ENCODE measurements at regions not wholly inside any gene's neighbourhood (a gene's known extent, or its start where the extent isn't known, plus 50 kb on each side); places are given as distances from the start of the nearest gene placed in this dataset.
"Not testable (repeated sequence)": the region's sequence is repeated elsewhere in the genome, so short reads cannot be mapped to it uniquely, and the experiment has no call there.

DNA sequence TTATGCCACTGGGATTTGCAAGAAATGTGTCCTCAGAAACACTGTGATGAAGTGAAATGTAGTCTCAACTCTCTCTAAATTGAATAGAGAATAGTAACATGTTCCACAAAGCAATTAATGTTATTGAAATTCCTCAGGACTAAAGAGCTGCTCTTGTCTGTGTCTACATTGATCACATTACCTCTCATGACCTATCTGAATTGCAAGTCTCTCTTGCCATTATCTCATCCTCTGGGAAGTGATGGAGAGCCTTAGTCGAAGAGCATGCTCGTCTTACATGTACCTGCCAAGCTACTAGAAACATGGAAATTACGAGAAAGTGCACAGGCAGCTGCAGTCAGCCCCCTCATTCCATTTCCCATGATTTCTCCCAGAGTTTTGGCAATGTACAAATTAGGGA lies 561.1 kb upstream of the ZNF804A start:
- no peak for DNase-seq

DNA sequence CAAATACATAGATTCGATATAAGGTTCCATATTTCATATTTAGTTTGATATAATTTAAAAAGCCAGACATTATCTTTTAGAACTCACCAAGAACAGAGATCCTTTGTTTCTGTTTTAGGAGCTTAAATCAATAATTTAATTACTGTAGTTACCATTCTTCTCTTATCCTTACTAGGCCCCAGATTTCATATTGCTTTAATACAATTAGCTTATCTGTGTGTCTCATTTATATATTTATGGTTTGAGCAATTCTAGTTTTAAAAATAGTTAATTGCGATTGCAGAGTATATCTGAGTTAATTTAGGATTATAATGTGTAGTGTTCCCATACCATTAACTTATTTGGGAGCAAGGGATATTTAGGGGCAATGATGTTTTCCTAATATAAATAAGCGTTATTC lies 558.8 kb upstream of the ZNF804A start:
- DNase-seq = no peak

DNA sequence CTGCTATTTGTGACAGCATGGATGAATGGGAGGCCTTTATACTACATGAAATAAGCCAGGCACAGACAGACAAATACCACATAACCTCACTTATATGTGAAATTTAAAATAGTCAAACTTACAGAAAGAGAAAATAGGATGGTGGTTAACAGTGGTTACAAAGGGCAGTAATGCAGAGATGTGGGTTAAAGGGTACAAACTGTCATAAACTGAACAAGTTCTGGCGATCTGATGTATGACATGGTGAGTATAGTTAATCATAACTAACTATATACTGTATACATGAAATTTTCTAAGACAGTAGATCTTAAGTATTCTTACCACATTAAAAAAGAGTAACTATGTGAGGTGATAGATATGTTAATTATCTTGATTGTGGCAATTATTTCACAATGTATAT lies 558.1 kb upstream of the ZNF804A start:
- no peak for DNase-seq

DNA sequence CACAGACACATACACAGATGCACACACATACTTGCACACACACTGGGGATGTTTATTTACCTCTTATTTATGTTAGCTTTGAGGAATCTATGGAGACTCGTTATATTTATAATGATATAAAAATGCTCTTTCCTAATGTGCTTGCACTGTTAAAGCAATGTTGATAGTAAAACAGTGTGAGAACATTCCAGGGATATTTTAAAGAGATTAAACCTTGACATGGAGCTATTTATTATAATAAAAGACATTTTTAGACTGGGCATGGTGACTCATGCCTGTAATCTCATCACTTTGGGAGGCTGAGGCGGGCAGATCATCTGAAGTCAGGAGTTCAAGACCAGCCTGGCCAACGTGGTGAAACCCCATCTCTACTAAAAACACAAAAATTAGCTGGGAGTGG lies 557.3 kb upstream of the ZNF804A start:
- DNase-seq = no peak

DNA sequence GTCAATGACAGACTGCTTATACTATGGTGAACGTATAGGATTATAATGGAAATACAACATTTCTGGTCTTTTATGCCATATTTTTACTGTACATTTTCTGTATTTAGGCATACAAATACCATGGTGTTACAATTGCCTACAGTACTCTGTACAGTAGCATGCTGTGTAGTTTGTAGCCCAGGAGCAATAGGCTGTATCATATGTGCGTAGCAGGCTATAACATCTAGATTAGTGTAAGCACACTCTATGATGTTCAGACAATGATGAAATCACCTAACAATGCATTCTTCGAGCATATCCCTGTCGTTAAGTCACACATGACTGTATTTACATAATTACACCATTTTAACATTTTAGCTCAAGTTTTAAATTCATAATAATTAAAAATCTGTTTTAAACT lies 556.6 kb upstream of the ZNF804A start:
- no peak for DNase-seq

DNA sequence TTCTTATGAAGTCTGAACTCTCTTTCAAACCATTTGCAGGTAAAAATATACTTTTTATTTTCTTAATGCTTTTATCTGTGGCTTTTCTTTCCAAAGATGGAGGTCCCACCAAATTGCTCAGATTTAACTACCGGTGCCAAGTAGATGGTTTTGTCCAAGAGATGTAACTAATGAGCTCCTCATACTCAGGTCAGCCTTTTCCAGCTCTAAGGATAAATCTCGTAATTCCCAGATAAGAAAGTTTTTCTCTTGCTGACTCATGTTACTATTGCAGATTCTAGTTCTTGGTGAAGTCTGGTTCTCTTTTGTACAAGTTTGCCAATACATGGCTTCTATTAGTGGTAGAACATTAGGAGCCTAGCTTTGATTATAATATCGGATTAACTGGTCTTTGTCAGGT lies 550.8 kb upstream of the ZNF804A start:
- DNase-seq = no peak

DNA sequence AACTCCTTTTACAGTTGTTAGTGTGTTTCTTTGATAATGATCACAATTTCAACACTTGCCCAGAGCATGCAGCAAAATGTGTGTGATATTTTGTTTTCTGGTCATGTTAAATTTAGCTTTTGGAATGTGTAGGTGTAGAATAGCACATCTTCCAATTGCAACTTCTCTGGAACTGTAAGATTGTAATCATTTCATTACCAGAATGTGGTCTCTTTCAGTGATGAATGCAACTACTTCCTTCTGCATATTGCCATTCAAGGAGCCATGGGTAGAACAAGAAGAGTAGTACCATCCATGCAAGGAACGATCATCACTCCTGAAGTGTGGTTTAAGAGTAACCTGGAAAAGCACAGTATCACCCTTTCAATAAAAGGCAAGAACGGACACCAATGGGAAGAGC lies 548.8 kb upstream of the ZNF804A start:
- no peak for DNase-seq

DNA sequence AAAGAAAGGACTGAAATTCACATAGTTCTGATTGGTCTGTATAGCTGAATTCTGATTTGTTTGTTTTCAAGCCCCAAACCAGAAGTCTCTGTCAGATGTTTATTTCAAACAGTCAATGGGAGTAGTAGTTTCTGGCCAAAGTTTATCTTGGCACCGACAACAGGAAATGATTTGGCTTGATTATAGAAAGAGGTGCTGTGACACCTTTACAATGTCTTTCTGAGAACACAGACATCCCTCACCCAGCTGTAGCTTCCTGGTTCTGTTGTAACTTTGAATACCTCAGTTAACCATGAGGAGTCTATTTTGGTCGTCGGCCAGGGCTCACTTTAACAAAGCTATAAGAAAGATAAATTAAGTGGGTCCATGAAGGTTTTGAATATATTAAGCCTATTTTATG lies 545.0 kb upstream of the ZNF804A start:
- DNase-seq = no peak

DNA sequence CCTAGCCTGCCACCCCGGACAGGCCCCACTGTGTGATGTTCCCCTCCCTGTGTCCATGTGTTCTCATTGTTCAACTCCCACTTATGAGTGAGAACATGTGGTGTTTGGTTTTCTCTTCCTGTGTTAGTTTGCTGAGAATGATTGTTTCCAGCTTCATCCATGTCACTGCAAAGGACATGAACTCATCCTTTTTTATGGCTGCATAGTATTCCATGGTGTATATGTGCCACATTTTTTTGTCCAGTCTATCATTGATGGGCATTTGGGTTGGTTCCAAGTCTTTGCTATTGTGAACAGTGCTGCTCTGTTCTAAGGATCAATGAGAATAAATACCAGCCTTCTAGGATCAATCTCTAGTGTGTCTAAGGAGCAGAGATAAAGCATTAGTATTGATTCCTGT lies 543.9 kb upstream of the ZNF804A start:
- not testable (repeated sequence) for DNase-seq

DNA sequence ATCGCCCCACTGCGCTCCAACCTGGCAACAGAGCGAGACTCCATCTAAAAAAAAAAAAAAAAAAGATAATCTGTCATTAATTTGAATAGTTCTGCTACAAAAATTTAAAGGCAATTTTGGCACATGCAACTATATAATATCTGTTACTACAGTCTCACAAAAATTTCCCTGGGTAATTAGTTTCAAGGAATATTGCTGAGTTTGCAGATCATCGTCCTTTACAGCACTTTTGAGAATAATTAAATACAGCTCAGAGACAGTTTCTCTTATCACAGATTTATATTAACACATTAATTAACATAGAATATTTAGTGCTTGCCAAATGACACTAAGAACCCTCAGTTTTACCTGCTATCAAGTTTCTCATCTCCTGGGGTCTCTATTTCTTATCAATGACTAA lies 540.4 kb upstream of the ZNF804A start:
- DNase-seq = no peak

DNA sequence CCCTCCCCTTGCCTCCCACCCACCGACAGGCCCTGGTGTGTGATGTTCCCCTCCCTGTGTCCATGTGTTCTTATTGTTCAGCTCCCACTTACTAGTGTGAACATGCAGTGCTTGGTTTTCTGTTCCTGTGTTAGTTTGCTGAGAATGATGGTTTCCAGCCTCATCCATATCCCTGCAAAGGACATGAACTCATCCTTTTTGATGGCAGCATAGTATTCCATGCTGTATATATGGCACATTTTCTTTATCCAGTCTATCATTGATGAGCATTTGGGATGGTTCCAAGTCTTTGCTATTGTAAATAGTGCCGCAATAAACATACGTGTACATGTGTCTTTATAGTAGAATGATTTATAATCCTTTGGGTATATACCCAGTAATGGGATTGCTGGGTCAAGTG lies 538.1 kb upstream of the ZNF804A start:
- not testable (repeated sequence) for DNase-seq

DNA sequence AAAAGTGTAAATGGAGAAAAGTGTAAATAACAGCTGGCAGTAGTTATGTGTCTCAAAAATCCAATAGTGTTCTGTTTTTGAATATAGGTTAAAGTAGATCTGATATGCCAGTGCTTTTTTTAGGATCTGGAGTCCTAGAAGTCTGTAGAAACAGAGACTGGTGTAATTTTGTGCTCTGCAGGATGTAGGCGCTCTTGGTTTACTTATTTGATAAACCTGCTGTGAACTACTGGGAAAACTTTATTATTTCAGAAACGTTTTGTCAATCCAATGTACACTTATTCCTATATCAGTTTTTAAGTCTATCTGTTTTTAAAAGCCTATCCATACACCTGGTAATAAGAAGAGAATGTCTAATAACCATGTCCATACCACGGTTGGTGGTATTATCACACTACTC lies 530.8 kb upstream of the ZNF804A start:
- DNase-seq = no peak

DNA sequence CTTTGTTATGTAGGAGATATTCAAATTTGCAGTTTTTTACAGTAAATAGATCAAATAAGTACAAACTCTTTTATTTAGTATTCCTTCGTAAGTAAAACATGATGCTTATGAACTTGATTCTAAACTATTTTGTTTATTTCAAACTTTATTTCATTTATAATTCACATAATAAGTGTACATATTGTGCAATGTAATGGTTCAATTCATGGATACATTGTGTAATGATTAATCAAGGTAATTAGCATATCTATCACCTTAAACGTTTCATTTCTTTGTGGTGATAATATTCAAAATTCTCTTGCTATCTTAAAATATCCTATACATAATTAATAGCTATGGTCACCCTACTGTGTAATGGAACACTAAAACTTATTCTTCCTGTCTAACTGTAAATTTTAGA lies 525.9 kb upstream of the ZNF804A start:
- DNase-seq = no peak

DNA sequence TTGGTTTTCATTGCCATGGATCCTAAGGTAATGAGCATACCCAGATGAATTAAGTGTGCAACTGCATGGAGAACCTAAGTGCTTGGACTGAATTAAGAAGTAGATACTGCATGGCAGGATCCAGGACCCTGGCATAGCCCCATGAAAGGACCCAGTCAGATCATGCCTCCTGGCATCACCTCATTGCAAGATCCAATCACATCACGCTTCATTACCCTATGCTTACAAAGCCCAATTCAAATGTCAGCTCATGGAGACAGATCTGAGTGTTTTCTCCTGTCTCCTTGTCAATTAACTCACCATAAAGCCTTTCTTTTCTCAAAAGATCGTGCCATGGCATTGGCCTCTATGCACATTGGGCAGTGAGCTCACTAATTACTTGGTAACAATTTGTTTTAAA lies 519.8 kb upstream of the ZNF804A start:
- DNase-seq = no peak

DNA sequence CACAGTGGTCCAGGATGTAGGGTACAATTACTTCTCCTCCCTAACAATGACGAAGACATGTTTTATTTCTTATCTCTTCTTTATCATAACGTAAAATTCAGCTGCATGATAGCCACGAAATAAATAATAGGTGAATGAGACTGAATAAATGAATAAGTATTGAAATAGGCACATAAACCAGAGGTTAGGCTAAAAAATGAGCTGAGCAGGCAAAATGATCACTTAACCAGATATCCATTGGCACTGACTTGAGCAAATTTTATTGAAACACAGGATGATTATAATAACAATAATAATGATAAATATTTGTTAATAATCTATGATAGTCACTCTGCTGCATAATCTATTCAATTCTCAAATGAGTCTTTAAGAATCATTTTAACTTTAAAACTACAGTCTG lies 506.9 kb upstream of the ZNF804A start:
- no peak for DNase-seq

DNA sequence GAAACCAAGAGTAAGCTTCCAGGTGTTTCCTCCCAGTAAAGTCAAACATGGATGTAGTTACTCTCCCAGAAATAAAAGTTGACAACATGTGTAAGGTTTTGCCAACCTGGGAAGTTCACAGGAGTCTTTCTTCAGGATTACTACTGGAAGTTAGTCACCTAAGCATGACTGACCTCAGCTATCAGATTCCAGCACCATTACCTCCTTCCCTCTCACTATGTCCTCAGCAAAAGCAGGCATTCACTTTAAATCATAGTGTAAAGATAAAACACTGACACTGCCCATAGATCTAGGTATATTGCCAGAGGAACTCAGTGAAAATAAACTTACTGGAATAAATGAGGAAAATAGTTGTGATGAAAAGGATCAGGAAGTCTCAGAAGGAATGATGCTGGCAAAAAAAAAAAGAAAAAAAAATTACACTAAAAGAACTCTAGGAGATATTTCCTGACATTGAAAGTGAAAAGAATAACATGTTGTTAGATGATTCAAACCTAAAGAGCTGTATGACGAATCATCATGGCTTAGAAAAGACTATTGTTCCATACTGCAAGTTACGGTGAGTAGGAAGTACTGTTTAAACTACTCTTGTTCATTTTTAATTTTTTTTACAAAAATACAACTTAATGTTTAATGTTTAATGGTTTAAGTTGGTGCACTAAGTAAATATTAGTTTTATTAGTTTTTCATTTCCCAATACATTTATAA lies 484.5 kb upstream of the ZNF804A start:
- DNase-seq = no peak

DNA sequence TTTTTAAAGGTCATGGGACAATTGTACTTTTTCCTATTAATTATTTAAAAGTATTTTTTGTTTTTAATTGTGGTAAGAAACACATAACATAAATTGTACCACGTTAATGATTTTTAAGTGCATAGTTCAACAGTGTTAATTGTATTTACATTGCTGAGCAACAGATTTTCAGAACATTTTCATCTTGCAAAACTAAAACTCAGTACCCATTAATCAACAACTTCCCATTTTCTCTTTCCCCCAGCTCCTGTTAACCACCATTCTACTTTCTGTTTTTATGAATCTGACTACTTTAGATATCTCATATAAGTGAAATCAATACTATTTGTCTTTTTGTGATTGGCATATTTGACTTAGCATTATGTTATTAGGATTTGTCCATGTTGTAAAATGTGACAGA lies 483.9 kb upstream of the ZNF804A start:
- no peak for DNase-seq

DNA sequence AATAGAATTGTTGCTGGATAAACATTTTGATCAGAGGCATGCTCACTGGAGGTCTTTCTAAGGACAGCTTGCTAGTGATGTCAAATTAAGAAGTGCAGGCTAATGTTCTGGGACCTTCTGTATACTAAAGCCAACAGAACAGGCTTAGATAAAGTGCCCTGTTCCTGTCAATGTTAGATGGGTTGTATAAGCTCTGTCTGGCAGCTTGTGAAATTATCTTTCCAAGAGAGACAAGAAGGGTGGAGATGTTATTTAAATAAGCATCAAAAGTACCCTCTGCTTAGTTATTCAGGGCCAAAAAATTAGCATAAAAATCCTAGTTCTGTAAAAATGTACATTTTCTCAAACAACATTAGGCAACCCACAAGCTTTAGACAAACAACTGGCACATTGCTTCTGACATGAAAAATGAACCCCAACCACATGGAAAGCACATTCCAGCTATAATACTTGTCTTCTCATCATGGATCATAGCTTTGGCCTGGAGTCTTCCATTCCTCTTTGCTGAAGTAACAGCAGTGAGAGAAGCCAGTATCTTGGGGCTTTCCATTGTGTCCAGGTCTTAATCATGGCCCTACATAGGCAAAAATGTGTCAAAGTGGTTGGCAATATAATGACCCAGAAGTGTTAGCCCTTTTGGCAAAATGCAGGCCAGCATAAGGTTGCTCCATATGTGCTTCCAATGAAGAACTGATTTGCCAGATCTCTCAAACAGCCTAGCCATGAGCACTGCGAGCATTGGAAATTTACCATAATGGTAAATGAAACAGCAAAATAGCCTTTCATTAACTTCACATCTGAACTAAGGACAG lies 478.1 kb upstream of the ZNF804A start:
- DNase-seq = no peak

DNA sequence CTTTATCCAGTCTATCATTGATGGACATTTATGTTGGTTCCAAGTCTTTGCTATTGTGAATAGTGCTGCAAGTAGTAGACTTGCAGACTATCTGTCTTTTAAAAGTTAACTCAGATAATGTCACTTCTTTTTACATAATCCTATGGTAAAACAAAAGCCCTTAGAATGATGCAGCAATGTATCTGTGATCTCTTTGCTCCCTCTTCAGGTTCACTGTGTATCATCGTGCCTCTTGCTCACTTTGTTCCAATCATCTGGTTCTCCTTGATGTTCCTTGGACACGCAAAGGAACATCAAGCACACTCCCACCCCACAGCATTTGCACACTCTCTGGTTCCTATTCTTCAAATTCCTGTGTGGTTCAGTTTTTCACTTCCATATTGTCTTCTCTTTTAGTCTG lies 472.5 kb upstream of the ZNF804A start:
- no peak for DNase-seq

DNA sequence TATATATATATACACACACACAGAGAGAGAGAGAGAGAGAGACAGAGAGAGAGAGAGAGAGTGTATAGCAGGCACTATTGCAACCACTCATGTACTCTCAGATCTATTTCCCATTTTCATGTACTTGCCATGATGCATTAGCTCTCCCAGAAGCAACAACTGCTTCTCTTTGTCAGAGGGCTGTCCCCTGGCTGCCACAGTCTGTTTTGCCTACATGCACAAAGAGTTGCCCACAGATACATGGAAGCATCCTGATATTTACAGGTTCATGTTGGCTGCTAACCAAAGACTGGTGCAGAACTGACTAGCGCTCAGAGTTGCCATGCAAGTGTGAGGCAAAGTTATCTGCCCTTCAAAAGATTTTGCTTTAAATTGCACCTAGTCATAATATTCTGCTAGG lies 469.3 kb upstream of the ZNF804A start:
- DNase-seq = no peak

DNA sequence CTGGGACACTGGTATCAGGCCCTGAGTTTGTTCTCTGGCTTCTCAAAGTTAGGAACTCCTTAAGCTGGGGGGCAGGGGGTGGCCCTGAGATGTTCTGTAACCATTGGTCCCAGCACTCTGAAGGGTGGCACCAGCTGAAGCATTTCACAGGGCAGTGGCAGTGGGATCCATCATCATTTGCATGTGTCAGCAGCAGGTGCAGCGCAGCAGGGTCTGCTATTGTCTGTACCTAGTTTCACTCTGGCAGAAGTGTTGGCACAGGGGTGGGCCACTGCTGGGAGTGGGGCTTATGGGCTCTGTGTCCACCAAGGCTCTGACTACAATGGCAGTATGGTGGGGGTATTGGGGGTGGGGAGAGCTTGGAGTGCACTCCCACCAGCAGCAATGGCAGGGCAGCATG lies 460.4 kb upstream of the ZNF804A start:
- no peak for DNase-seq

DNA sequence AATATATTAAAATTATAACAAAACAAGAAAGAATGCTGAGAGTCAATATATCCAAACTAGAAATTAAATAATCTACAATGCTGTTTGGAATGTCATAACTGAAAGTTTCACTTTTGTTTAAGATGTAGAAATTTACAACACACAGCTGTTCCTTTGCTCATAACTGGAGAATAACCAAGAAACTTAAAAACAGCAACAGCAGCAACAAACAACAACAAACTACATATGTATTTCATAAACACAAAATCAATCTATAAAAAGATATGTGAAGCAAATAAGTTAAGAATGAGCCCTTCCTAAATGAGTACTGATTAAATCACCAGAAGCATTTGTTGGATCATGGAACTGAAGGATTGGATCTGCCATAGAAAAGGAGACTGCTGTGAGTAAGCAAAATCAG lies 456.5 kb upstream of the ZNF804A start:
- no peak for DNase-seq

DNA sequence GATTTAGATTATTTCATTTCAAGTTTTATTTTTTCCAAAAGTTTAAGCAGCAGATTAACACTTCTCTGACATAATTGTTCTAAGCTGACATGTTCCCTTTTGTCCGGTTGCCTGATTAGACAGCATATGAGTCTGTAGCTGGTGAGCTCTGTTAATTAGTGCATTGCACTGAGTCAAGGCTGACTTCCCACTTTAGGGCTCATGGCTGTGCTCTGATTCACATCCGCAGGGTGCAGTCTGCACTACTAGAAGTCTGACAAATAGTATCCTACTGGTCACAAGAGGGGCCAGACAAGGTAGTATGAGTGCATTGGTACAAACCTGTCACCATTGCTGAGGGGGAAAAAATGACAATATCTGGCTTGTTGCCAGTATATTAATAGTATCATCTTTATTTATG lies 443.9 kb upstream of the ZNF804A start:
- DNase-seq = no peak

DNA sequence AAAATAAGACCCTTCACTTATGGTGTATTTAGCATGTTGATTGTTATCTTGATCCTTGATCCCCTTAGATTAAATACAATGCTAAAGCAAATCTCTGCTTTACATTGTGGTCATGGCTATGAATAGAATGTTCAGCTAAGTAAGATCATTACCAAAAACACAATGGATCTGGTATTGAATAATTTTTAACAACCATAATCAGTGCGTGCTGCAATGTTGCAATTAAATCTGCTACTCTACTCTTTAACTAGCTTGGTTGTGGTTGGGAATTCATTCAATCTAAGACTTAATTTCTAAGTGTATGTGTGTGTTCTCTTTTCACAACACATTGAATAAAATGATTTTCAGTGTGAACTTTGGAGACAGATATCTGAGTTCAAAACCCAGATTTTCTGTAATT lies 442.5 kb upstream of the ZNF804A start:
- DNase-seq = no peak

DNA sequence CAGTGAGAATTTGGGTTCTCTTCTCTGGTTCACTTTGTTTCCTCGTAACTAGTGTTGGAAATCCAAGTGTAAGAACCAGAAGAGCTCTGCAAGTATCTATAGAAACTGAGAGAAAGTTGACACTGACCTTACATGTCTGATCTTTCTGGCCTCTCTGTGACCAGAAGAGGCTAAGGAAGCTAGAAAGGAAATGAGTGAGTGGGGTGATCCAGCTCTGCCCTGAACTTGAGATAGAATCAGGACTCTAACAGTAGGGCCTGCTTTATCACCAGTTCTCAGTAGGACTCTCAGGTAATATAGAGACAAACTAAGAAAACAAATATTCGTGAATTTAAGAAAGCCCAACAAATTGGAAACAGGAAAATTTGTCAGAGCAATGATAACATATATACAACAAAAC lies 441.2 kb upstream of the ZNF804A start:
- DNase-seq = no peak
